ENCODE measurements at regions not wholly inside any gene's neighbourhood (a gene's known extent, or its start where the extent isn't known, plus 50 kb on each side); places are given as distances from the start of the nearest gene placed in this dataset.

DNA sequence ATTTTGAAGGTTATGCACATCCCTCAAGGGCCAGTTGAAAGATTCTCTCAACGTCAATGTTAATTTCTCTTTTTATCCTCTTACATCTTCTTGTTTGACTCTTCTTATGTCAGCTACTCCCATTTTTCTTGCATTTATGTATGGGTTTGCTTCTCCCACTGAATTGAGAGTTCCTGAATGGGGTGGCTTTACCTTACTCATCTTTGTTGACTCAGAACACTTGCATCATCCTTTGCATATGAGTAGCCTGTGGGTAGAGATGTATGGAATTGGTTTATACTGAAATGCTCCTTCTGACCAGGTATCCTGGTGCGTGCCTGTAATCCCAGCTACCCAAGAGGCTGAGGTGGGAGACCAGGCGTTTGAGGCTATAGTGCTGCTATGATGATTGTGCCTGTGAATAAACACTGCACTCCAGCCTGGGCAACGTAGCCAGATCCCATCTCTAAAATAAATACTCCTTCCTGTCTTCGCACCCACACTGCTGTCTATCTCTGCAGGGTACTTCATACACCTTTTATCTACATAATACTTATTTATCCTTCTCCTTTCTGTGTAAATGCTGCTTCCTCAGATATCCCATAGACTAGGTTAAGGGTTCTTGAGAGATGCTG, 123.6 kb upstream of the DPH6 start:
- TF ChIP-seq, protein P1, sequence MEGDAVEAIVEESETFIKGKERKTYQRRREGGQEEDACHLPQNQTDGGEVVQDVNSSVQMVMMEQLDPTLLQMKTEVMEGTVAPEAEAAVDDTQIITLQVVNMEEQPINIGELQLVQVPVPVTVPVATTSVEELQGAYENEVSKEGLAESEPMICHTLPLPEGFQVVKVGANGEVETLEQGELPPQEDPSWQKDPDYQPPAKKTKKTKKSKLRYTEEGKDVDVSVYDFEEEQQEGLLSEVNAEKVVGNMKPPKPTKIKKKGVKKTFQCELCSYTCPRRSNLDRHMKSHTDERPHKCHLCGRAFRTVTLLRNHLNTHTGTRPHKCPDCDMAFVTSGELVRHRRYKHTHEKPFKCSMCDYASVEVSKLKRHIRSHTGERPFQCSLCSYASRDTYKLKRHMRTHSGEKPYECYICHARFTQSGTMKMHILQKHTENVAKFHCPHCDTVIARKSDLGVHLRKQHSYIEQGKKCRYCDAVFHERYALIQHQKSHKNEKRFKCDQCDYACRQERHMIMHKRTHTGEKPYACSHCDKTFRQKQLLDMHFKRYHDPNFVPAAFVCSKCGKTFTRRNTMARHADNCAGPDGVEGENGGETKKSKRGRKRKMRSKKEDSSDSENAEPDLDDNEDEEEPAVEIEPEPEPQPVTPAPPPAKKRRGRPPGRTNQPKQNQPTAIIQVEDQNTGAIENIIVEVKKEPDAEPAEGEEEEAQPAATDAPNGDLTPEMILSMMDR (IDR thresholded peaks at IDR 0.05; ENCODE audit: borderline replicate concordance, extremely low read depth, low read length, poor library complexity, severe bottlenecking), result no peak
- TF ChIP-seq EZH2 (IDR thresholded peaks at IDR 0.05; ENCODE audit: borderline replicate concordance, low read depth, low read length, severe bottlenecking), result no peak

All from DND-41 (cell line).